IPS-18a (cell line): ENCODE measurements at regions not wholly inside any gene's neighbourhood (a gene's known extent, or its start where the extent isn't known, plus 50 kb on each side); places are given as distances from the start of the nearest gene placed in this dataset.

Source experiments
- H3K27ac ChIP-seq: one replicate; pipeline ENCODE4 v1.5.1; 2013; ENCODE audit warnings: low read length
- H3K27me3 ChIP-seq: one replicate; pipeline ENCODE4 v1.6.1; 2013; ENCODE audit warnings: mild to moderate bottlenecking, low read length; ENCODE audit not compliant: control insufficient read depth, insufficient read depth
- H3K36me3 ChIP-seq: one replicate; pipeline ENCODE4 v1.6.1; 2013; ENCODE audit warnings: low read depth, low read length; ENCODE audit not compliant: control insufficient read depth
- H3K4me1 ChIP-seq: one replicate; pipeline ENCODE4 v1.6.1; 2013; ENCODE audit warnings: low read depth, low read length; ENCODE audit not compliant: control insufficient read depth
- H3K4me3 ChIP-seq: one replicate; pipeline ENCODE4 v1.5.1; 2013; ENCODE audit warnings: low read length
- H3K9ac ChIP-seq: one replicate; pipeline ENCODE4 v1.6.1; 2013; ENCODE audit warnings: mild to moderate bottlenecking, low read length, moderate library complexity
- H3K9me3 ChIP-seq: one replicate; pipeline ENCODE4 v1.6.1; 2013; ENCODE audit warnings: low read depth, low read length; ENCODE audit not compliant: control insufficient read depth

DNA sequence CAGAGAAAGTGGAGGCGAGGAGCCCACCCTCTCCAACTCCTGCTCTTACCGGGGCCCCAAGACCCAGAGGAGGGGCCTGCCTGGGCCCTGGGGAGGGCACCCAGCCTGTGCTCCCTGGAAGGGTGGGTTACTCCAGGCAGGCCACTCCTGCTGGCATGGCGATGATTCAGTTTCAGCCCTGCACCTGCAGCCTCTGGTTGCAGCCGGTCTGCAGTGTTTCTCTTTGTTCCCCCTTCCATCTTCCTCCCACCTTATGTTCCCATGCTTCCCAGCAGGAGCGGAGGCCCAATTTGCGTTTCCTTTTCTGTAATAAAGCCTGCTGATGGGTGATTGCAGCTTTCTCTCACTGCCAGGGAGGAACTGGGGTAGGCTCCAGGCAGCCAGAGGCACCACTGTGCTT is 53.2 kb upstream of the FAM20C start:
- Histone ChIP-seq H3K9me3 (no peaks in the 10 kb centered on the region), H3K4me3 (no peak overlapping the region), H3K27me3 (no peaks in the 10 kb centered on the region), H3K36me3 (no peaks in the 10 kb centered on the region), H3K4me1 (peaks cover 9% of the 10 kb centered on the region), H3K9ac (no peak overlapping the region), H3K27ac (no peak overlapping the region)

DNA sequence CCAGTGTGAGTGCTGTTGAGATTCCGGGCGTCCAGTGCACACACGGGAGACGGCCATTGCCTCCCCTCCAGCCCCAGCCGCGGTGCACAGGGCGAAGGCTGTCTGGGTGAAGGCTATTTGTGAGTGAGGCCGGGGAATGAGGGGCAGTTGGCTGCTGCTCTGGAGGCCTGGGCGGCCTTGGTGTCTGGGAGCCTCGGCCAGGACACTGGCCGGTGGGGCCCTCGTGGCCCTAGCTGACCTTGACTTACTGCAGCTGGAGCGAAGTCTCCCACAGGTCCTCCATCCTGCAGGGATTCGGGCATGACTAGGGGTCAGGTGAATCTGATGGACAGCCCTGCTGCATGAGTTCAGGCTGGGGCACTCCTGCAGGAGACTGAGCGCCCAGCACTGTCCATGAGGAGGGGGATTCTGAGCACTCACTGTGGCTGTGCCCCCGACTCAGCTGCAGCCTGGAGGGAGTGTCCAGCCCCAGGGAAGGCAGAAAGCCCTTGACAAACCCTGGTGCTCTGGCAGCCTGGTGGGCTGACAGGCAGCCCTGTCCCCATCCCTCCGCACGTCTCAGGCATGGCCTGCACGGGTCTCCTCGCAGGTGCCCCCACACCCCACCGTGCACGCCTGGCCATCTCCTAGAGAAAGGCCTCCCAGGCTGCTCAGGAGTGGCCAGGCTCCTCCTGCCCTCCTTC is 52.7 kb upstream of the FAM20C start:
- Histone ChIP-seq H3K9ac (no peak overlapping the region), H3K4me1 (peaks cover 9% of the 10 kb centered on the region), H3K27ac (no peak overlapping the region), H3K9me3 (no peaks in the 10 kb centered on the region), H3K36me3 (no peaks in the 10 kb centered on the region), H3K4me3 (no peak overlapping the region), H3K27me3 (no peaks in the 10 kb centered on the region)

DNA sequence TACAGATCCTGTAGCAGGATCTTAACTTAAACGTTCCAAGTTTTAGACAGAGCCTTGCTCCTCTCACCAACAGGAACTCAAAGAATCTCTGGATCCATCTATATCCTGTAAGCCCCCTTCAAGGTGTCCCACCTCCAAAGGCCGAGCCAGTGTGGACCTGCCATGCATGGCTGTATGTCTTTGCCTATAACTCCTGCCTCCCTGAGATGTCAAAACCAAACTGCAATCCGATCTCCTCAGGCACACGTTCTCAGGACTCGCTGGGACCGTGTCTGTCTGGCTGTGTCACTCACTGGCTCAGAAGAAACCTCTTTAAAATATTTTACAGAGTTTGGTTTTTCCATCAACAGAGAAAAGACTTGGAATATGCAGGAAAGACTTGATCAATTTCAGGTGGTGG is 51.4 kb upstream of the FAM20C start:
- H3K36me3 ChIP-seq = peaks cover 5% of the 10 kb centered on the region
- no peak overlapping the region for H3K27ac ChIP-seq
- no peak overlapping the region for H3K9ac ChIP-seq
- no peak overlapping the region for H3K4me3 ChIP-seq
- H3K9me3 ChIP-seq = no peaks in the 10 kb centered on the region
- no peaks in the 10 kb centered on the region for H3K27me3 ChIP-seq
- H3K4me1 ChIP-seq = peaks cover 9% of the 10 kb centered on the region

DNA sequence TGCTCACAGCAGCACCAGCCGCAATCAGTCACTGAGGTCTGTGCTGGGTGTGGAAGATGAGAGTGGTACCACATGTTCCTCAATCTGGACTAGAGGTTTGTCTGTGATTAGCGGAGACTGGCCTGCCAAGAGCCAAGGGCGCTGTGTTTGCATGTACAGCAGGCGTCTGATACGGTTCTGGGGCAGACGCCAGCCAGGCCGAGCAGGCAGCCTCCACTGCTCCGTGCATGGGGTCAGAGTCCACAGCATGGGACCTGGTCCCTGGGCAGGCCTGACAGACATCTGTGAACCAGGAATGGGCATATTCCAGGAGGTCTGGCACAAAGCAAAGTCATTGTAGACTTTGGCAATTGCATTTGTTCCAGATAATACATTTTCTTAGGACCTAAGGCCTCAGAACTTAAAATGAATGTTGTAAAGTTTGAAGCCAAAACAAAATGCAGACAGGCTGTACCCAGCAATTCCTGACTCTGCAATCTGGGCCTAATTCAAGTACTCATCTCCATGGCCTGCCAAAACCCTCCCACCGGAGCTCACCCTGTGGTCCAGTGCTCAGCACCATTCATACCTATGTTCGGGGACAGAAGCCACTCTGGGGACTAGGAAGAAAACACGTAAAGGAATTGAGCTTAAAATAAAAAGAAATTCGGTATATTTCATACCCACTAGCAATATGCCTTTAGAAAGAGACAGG is 50.0 kb upstream of the FAM20C start:
- peaks cover 18% of the 10 kb centered on the region for H3K36me3 ChIP-seq
- H3K27ac ChIP-seq = no peak overlapping the region
- no peak overlapping the region for H3K9ac ChIP-seq
- H3K4me3 ChIP-seq = no peak overlapping the region
- H3K27me3 ChIP-seq = no peaks in the 10 kb centered on the region
- peaks cover 9% of the 10 kb centered on the region for H3K4me1 ChIP-seq
- no peaks in the 10 kb centered on the region for H3K9me3 ChIP-seq
